GM21737 (cell line): ENCODE measurements at regions not wholly inside any gene's neighbourhood (a gene's known extent, or its start where the extent isn't known, plus 50 kb on each side); places are given as distances from the start of the nearest gene placed in this dataset.
"Not testable (repeated sequence)": the region's sequence is repeated elsewhere in the genome, so short reads cannot be mapped to it uniquely, and the experiment has no call there.

Experiments used
- ATAC-seq: cut with Tn5 transposase; IDR thresholded peaks from one replicate; pipeline ENCODE4 v1.9.1; 2021; ENCODE audit warnings: mild to moderate bottlenecking, moderate library complexity; ENCODE audit not compliant: unreplicated experiment

GRCh38 chr7:39824456-39825200 is 125.4 kb upstream of the CDK13 start:
- ATAC-seq = no peak

DNA sequence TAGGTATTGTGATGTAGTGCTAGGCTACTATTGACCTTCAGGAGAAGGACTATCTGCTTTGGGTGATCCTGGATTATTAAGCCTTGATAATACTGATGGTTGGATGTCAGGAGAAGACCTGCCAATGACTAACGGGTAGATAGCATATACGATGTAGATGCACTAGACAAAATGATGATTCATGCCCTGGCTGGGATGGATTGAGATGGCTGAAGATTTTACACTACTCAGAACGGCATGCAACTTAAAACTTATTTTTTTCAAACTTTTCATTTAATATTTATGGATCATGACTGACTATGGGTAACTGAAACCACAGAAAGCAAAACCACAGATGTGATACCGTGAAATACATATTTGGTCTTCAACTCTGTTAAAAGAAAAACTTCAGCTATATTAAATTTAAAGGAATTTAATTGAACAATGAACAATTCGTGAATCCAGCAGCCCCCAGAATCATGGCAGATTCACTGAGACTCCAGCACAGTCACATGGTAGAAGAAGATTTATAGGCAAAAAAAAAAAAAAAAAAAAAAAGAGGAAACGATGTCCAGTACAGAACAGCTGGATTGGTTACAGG is 124.6 kb upstream of the CDK13 start:
- no peak for ATAC-seq

DNA sequence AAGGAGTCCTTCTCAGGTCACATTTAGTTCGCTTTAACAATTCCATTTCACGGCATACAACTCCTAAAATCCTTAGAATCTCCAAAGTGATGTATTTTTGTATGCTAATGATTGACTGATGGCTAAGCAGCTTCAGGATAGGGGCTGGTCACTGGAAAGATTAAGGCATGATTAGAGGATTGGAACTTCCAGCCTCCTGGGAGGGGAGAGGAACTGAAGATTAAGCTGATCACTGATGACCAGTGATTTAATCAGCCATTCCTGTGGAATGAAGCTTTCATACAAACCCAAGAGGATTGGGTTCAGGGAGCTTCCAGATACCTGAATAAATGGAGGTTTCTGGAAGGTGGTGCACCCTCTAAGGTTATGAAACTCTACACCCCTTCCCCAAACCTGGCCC is 123.9 kb upstream of the CDK13 start:
- no peak for ATAC-seq

- no peak for ATAC-seq
Observed at GRCh38 chr7:39827571-39827970, 122.5 kb upstream of the CDK13 start.

DNA sequence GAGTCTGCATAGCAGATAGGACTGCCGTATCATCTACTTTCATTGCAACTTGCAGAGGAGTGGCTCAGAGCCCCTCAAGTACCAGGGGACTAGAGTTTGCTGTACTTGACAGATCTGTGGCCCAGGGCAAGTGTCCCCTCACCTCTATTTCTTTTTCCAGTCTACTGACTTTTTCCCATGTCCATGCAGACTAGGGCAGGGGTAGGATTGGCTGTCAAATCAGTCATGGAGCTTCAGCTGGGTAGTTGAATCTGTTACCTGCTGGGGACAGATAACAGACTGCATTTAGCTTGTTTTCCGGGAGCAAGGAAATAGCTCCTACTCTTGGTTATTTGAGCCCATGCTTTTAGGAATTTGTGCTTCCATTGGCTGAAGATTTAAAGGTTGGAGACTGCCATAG is 121.0 kb upstream of the CDK13 start:
- ATAC-seq = no peak

GRCh38 chr7:39832519-39833085 is 117.5 kb upstream of the CDK13 start:
- no peak for ATAC-seq

- ATAC-seq = not testable (repeated sequence)
Observed at GRCh38 chr7:39833180-39833799, 116.8 kb upstream of the CDK13 start.

GRCh38 chr7:39833865-39834634 is 116.0 kb upstream of the CDK13 start:
- not testable (repeated sequence) for ATAC-seq

GRCh38 chr7:39838326-39838725 is 111.7 kb upstream of the CDK13 start:
- ATAC-seq = no peak

DNA sequence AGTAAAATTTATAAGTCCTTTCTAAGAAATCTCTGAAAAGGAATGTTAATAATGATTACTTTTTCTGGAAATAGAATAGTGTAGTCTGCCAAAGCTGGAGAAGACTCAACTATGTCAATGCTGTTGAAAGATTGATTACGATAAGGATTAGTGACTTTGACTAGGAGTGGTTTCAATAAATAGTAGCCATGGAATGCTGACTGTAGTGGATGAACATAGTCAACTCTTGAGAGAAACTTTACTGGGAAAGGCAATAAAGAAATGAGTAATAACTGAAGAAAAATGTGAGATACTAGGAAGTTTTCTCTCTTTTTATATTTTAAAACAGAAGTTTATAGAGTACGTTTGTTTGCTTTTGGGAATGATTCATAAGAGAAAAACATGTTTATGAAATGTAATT is 105.0 kb upstream of the CDK13 start:
- no peak for ATAC-seq

- ATAC-seq = no peak
Observed at GRCh38 chr7:39847227-39847626, 102.8 kb upstream of the CDK13 start.

DNA sequence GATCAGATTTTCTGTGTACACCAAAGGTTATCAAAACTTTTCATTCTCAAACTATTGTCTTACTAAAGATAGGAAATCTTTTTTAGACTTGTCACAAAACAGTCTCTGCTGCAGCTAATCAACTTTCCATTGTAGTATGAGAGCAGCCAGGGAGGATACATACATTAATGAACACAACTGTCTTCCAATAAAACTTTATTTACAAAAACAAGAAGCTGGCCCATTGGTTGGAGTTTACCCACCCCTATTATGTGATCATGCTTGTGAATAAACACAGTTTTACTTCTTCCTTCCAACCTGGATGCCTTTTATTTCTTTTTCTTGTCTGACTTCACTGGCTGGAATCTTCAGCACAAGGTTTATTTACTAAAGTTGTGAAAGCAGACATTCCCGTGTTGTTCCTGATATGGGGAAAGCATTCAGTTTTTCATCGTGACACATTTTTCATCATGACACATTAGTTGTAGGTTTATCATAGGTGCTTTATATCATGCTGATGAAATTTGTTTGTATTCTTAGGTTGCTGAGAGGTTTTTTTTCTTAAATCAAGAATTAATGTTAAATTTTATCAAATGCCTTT is 98.5 kb upstream of the CDK13 start:
- no peak for ATAC-seq

- peak; percentile 75 for ATAC-seq
Observed at GRCh38 chr7:39854616-39855324, 95.3 kb upstream of the CDK13 start.

DNA sequence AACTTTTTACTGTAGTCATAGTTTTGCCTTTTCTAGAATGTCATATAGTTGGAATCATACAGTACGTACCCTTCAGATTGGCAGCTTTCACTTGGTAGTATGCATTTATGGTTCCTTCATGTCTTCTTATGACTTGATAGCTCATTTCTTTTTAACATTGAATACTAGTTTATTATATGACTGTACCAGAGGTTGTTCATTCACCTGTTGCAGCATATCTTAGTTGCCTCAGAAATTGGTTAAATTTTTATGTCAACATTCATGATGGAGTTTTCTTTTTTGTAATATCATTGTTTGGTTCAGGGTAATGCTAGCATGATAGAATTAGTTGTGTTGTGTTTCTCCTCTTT is 94.8 kb upstream of the CDK13 start:
- no peak for ATAC-seq

DNA sequence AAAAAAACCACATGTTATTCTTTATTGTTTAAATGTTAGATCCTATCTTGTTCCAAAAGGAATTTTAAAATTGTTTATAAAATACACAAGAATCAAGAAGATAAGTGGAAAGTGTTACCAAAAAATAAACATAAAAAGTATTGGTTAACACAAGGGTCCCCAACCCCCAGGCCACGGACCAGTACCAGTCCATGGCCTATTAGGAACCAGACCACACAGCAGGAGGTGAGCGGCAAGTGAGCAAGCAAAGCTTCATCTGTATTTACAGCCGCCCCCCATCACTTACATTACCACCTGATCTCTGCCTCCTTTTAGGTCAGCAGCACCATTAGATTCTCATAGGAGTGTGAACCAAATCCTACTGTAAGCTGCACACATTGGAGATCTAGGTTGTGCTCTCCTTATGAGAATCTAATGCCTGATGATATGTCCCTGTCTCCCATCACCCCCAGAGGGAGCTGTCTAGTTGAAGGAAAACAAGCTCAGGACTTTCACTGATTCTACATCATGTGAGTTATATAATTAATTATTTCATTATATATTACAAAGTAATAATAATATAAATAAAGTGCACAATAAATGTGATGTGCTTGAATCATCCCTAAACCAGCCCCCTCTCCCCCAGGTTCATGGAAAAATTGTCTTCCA is 86.3 kb upstream of the CDK13 start:
- not testable (repeated sequence) for ATAC-seq

- ATAC-seq = not testable (repeated sequence)
Observed at GRCh38 chr7:39869888-39870522, 80.1 kb upstream of the CDK13 start.

GRCh38 chr7:39871610-39872009 is 78.4 kb upstream of the CDK13 start:
- ATAC-seq = not testable (repeated sequence)

DNA sequence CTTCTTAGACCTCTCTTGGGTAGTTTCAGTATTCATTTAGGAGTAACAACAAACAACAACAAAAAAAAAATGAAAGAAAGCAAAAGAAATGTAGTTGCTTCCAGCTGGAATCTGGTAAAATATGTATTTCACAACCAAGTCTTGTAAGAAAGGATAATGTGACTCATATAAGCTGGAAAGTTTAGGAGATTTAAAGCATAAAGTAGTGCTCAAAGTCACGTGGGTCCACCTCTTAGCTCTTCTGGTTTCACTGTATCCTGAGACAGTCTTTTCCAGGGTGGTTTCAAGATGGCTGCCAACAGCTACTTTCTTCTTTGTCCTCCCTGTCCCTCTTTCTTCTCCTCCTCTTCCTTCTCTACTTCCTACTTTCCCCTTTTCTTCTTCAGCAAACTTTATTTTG is 69.5 kb upstream of the CDK13 start:
- no peak for ATAC-seq

- ATAC-seq = no peak
Observed at GRCh38 chr7:39882148-39882784, 67.8 kb upstream of the CDK13 start.
